BLaER1 (cell line): ENCODE measurements at regions not wholly inside any gene's neighbourhood (a gene's known extent, or its start where the extent isn't known, plus 50 kb on each side); places are given as distances from the start of the nearest gene placed in this dataset.

Experiments
- H3K27ac ChIP-seq: shearing (Covaris generic); formaldehyde crosslinking; 2 replicates; pipeline ENCODE4 v1.8.1; 2022
- H3K27me3 ChIP-seq: shearing (Covaris generic); formaldehyde crosslinking; 2 replicates; pipeline ENCODE4 v1.8.1; 2022
- H3K36me3 ChIP-seq: shearing (Covaris generic); formaldehyde crosslinking; 2 replicates; pipeline ENCODE4 v1.8.1; 2022
- H3K4me1 ChIP-seq: shearing (Covaris generic); formaldehyde crosslinking; 2 replicates; pipeline ENCODE4 v1.8.1; 2022
- H3K4me2 ChIP-seq: shearing (Covaris generic); formaldehyde crosslinking; 2 replicates; pipeline ENCODE4 v1.8.1; 2022
- H3K4me3 ChIP-seq: shearing (Covaris generic); formaldehyde crosslinking; 2 replicates; pipeline ENCODE4 v1.8.1; 2022
- H3K9ac ChIP-seq: shearing (Covaris generic); formaldehyde crosslinking; 2 replicates; pipeline ENCODE4 v1.8.1; 2022
- H3K9me3 ChIP-seq: shearing (Covaris generic); formaldehyde crosslinking; 2 replicates; pipeline ENCODE4 v1.8.1; 2022
- H4K20me1 ChIP-seq: shearing (Covaris generic); formaldehyde crosslinking; 2 replicates; pipeline ENCODE4 v1.8.1; 2022
- Cebpa-rat ChIP-seq: shearing (Covaris generic); IDR thresholded peaks from 2 replicates; pipeline ENCODE4 v1.8.1; 2022

- no peaks in the 10 kb centered on the region for H3K27me3 ChIP-seq
- no peaks in the 10 kb centered on the region for H4K20me1 ChIP-seq
- no peaks in the 10 kb centered on the region for H3K36me3 ChIP-seq
- H3K9ac ChIP-seq, result no peak overlapping the region
- TF ChIP-seq Cebpa-rat, result no peak
- no peaks in the 10 kb centered on the region for H3K9me3 ChIP-seq
- H3K4me2 ChIP-seq, result peak overlapping the region; percentile 27
- peaks cover 8% of the 10 kb centered on the region for H3K4me1 ChIP-seq
- no peak overlapping the region for H3K4me3 ChIP-seq
- no peak overlapping the region for H3K27ac ChIP-seq
Measured at GRCh38 chr9:21576331-21577189, 94.4 kb upstream of the IFNE start.

- no peak overlapping the region for H3K4me2 ChIP-seq
- H3K4me3 ChIP-seq, result no peak overlapping the region
- peaks cover 8% of the 10 kb centered on the region for H3K4me1 ChIP-seq
- H3K36me3 ChIP-seq, result no peaks in the 10 kb centered on the region
- no peaks in the 10 kb centered on the region for H3K27me3 ChIP-seq
- H3K9ac ChIP-seq, result no peak overlapping the region
- no peak overlapping the region for H3K27ac ChIP-seq
- no peaks in the 10 kb centered on the region for H3K9me3 ChIP-seq
- no peaks in the 10 kb centered on the region for H4K20me1 ChIP-seq
- no peak for TF ChIP-seq Cebpa-rat
Measured at GRCh38 chr9:21579247-21579671, 97.1 kb upstream of the IFNE start.

GRCh38 chr9:21579743-21580142 is 97.6 kb upstream of the IFNE start:
- no peaks in the 10 kb centered on the region for H4K20me1 ChIP-seq
- no peaks in the 10 kb centered on the region for H3K36me3 ChIP-seq
- H3K4me2 ChIP-seq, result no peak overlapping the region
- H3K27ac ChIP-seq, result no peak overlapping the region
- H3K4me3 ChIP-seq, result no peak overlapping the region
- H3K27me3 ChIP-seq, result no peaks in the 10 kb centered on the region
- H3K4me1 ChIP-seq, result peaks cover 8% of the 10 kb centered on the region
- no peak overlapping the region for H3K9ac ChIP-seq
- H3K9me3 ChIP-seq, result no peaks in the 10 kb centered on the region
- TF ChIP-seq Cebpa-rat, result no peak

- H3K27ac ChIP-seq, result no peak overlapping the region
- no peaks in the 10 kb centered on the region for H3K27me3 ChIP-seq
- peaks cover 8% of the 10 kb centered on the region for H3K4me1 ChIP-seq
Measured at GRCh38 chr9:21580636-21581378, 98.7 kb upstream of the IFNE start.

GRCh38 chr9:21583628-21584377 is 101.7 kb upstream of the IFNE start:
- no peak for TF ChIP-seq Cebpa-rat
- H3K4me2 ChIP-seq, result no peak overlapping the region
- H3K4me3 ChIP-seq, result no peak overlapping the region
- H3K4me1 ChIP-seq, result no peaks in the 10 kb centered on the region
- no peaks in the 10 kb centered on the region for H3K9me3 ChIP-seq
- H3K36me3 ChIP-seq, result no peaks in the 10 kb centered on the region
- no peaks in the 10 kb centered on the region for H3K27me3 ChIP-seq
- H4K20me1 ChIP-seq, result no peaks in the 10 kb centered on the region
- no peak overlapping the region for H3K9ac ChIP-seq
- H3K27ac ChIP-seq, result no peak overlapping the region

More at GRCh38 chr9:21580636-21581378, 98.7 kb upstream of the IFNE start:
- TF ChIP-seq Cebpa-rat, result no peak
- Histone ChIP-seq H3K36me3 (no peaks in the 10 kb centered on the region), H3K9ac (no peak overlapping the region), H4K20me1 (no peaks in the 10 kb centered on the region), H3K4me2 (no peak overlapping the region), H3K4me3 (no peak overlapping the region), H3K9me3 (no peaks in the 10 kb centered on the region)

- no peak for TF ChIP-seq Cebpa-rat
- no peaks in the 10 kb centered on the region for H3K4me1 ChIP-seq
- H3K9me3 ChIP-seq, result no peaks in the 10 kb centered on the region
- H4K20me1 ChIP-seq, result no peaks in the 10 kb centered on the region
- H3K27me3 ChIP-seq, result no peaks in the 10 kb centered on the region
- H3K9ac ChIP-seq, result no peak overlapping the region
- H3K4me2 ChIP-seq, result no peak overlapping the region
- H3K36me3 ChIP-seq, result no peaks in the 10 kb centered on the region
- no peak overlapping the region for H3K4me3 ChIP-seq
- H3K27ac ChIP-seq, result no peak overlapping the region
Measured at GRCh38 chr9:21584890-21585289, 102.8 kb upstream of the IFNE start.

- Histone ChIP-seq H3K9ac (no peak overlapping the region), H3K4me2 (no peak overlapping the region)
Measured at GRCh38 chr9:21585756-21586752, 103.9 kb upstream of the IFNE start.

GRCh38 chr9:21589344-21590056 is 107.4 kb upstream of the IFNE start:
- Histone ChIP-seq H3K9me3 (no peaks in the 10 kb centered on the region), H3K4me3 (no peak overlapping the region), H3K9ac (no peak overlapping the region), H3K4me2 (no peak overlapping the region), H3K4me1 (no peaks in the 10 kb centered on the region), H3K27me3 (no peaks in the 10 kb centered on the region), H3K36me3 (no peaks in the 10 kb centered on the region), H3K27ac (no peak overlapping the region), H4K20me1 (no peaks in the 10 kb centered on the region)
- no peak for TF ChIP-seq Cebpa-rat

More at GRCh38 chr9:21585756-21586752, 103.9 kb upstream of the IFNE start:
- H3K27ac ChIP-seq, result no peak overlapping the region
- H3K27me3 ChIP-seq, result no peaks in the 10 kb centered on the region
- no peaks in the 10 kb centered on the region for H3K9me3 ChIP-seq
- TF ChIP-seq Cebpa-rat, result no peak
- no peaks in the 10 kb centered on the region for H3K4me1 ChIP-seq
- no peaks in the 10 kb centered on the region for H4K20me1 ChIP-seq
- no peaks in the 10 kb centered on the region for H3K36me3 ChIP-seq
- no peak overlapping the region for H3K4me3 ChIP-seq
